Heart right ventricle (tissue), 16 donors: ENCODE measurements at regions not wholly inside any gene's neighbourhood (a gene's known extent, or its start where the extent isn't known, plus 50 kb on each side); places are given as distances from the start of the nearest gene placed in this dataset.
"Not testable (repeated sequence)": the region's sequence is repeated elsewhere in the genome, so short reads cannot be mapped to it uniquely, and the experiment has no call there.

Source experiments
- ATAC-seq, 8 donors: fragments of 200-7000 bp; cut with Tn5 transposase; one replicate each; pipeline ENCODE4 v1.9.1; 2020; ENCODE audit warnings: mild to moderate bottlenecking in 8 of 8, moderate library complexity in 8 of 8, moderate number of reproducible peaks in 1 of 8
- DNase-seq, 2 donors: peaks; one replicate each; pipeline ENCODE4 v3.0.0-alpha.2; 2020
- H3K27ac ChIP-seq, 10 donors: fragments of 200-600 bp; sonication (generic) in 2 of 10; one replicate each; pipeline versions ENCODE4 v1.5.0 to v1.8.0; 2020 to 2022; ENCODE audit warnings: mild to moderate bottlenecking in 3 of 10
- H3K27me3 ChIP-seq, 7 donors: fragments of 200-600 bp; one replicate each; pipeline ENCODE4 v1.8.0; 2021 to 2022; ENCODE audit warnings: mild to moderate bottlenecking in 2 of 7
- H3K36me3 ChIP-seq, 9 donors: fragments of 200-600 bp; sonication (generic) in 1 of 9; one replicate each; pipeline versions ENCODE4 v1.5.0 to v1.8.0; 2020 to 2022; ENCODE audit warnings: mild to moderate bottlenecking in 2 of 9
- H3K4me1 ChIP-seq, 9 donors: fragments of 200-600 bp; sonication (generic) in 1 of 9; one replicate each; pipeline versions ENCODE4 v1.5.0 to v1.8.0; 2020 to 2022; ENCODE audit warnings: mild to moderate bottlenecking in 4 of 9
- H3K4me3 ChIP-seq, 10 donors: fragments of 200-600 bp; sonication (generic) in 2 of 10; one replicate each; pipeline versions ENCODE4 v1.5.0 to v1.8.0; 2020 to 2022; ENCODE audit warnings: mild to moderate bottlenecking in 7 of 10, moderate library complexity in 2 of 10
- H3K9me3 ChIP-seq, 11 donors: fragments of 200-600 bp in 10 of 11; sonication (generic) in 2 of 11; one replicate each; pipeline versions ENCODE4 v1.5.0 to v1.8.0; 2013 to 2022; ENCODE audit warnings: mild to moderate bottlenecking in 2 of 11, control low read depth in 1 of 11, moderate library complexity in 1 of 11
- CTCF ChIP-seq, 9 donors: fragments of 200-600 bp; sonication (generic) in 2 of 9; IDR thresholded peaks; one replicate each; pipeline versions ENCODE4 v1.5.0 to v1.8.0; 2021 to 2022; ENCODE audit warnings: antibody characterized with exemption in 9 of 9, mild to moderate bottlenecking in 5 of 9, moderate library complexity in 1 of 9
- WGBS, 2 donors: extraction: QIAGEN DNeasy Blood & Tissue Kit; methylation state at CpG; one replicate each; pipeline ENCODE4 v1.1.7; 2013; ENCODE audit warnings: inconsistent platforms in 1 of 2; 5-methylcytosine and 5-hydroxymethylcytosine counted together
- intact Hi-C, 10 donors: fragments of 100-400 bp; cut with DNase I; formaldehyde crosslinking; loops; one replicate each; pipeline versions ENCODE4 v1.11.1 to v1.14.2; 2022
- donor health status: Arrhythmogenic right ventricular cardiomyopathy.
- donor health status: ischemic (EF 13 %, LVEDD 7.1; RV severe dilation, severe dysfunction).
- donor health status: healthy with polysubstance abuse.
- donor health status: DM: no; HTN: yes; CAD: no.
- donor health status: DM: no; HTN: no; CAD: no.
- donor health status: ischemic (EF 25% LVEDD 6.9; RV normal size, moderate dysfunction).
- donor health status: ischemic (EF 25% LVEDD 5.7; RV mildly dilated, moderate dysfunction).
- donor health status: healthy.
- donor health status: DM: yes; HTN: yes; CAD: no.
- donor health status: Ischemic cardiomyopathy.
- donor health status: ischemic (EF 35%, LVEDD 5.7; RV mildly dilated, moderate dysfunction).
- donor health status: nonischemic (EF 11% LVEDD 7.7; RV severe dilation, severe dysfunction).
- donor health status: DM: yes; HTN: yes; CAD: no.
- donor health status: PGD.
- donor health status: ischemic (EF 29% LVEDD 5.4; RV normal size, mild dysfunction).
- donor health status: nonischemic (EF 23%, LVEDD 6.1; RV moderate dilation, normal function).

GRCh38 chr3:115301364-115301860, 154.3 kb upstream of the ZBTB20 start:
- no peaks in the 10 kb centered on the region for H3K36me3 ChIP-seq
- no peaks in the 10 kb centered on the region for H3K4me1 ChIP-seq
- TF ChIP-seq CTCF (IDR thresholded peaks at IDR 0.05), result no peak
- no peak overlapping the region for H3K27ac ChIP-seq
- no peak for ATAC-seq
- 82 to 85% methylated on average over 4 of the region's 4 CpGs for WGBS, 2 donors
- intact Hi-C loops, result no loop called here
- no peaks in the 10 kb centered on the region for H3K9me3 ChIP-seq
- no peak overlapping the region for H3K4me3 ChIP-seq
- no peaks in the 10 kb centered on the region for H3K27me3 ChIP-seq
- DNase-seq, result no peak

- H3K27ac ChIP-seq, H3K4me3 ChIP-seq, intact Hi-C loops, H3K36me3 ChIP-seq, DNase-seq, H3K9me3 ChIP-seq, H3K27me3 ChIP-seq, ATAC-seq: not testable (repeated sequence)
- WGBS, 2 donors, result 85 to 89% methylated on average over 19 of the region's 20 CpGs
- peaks cover 0 to 13% (median 0%) of the 10 kb centered on the region in 9 donors for H3K4me1 ChIP-seq
Measured at GRCh38 chr3:115317953-115318352, 170.9 kb upstream of the ZBTB20 start.

GRCh38 chr3:115321400-115321805, 174.3 kb upstream of the ZBTB20 start:
- Histone ChIP-seq H3K27ac (peak overlapping the region in 1 of 10 donors; percentile 6), H3K4me1 (peaks cover 0 to 13% (median 0%) of the 10 kb centered on the region in 9 donors), H3K36me3 (no peaks in the 10 kb centered on the region), H3K9me3 (no peaks in the 10 kb centered on the region), H3K27me3 (no peaks in the 10 kb centered on the region), H3K4me3 (no peak overlapping the region)
- DNase-seq, result no peak
- ATAC-seq, result peak in 3 of 8 donors; percentile 57 to 71 (median 64)
- 56 to 62% methylated on average over 3 of the region's 3 CpGs for WGBS, 2 donors
- TF ChIP-seq CTCF (IDR thresholded peaks at IDR 0.05), result no peak
- intact Hi-C loops, result no loop called here

- Histone ChIP-seq H3K27ac (no peak overlapping the region), H3K4me3 (no peak overlapping the region), H3K27me3 (no peaks in the 10 kb centered on the region), H3K4me1 (peaks cover 0 to 13% (median 0%) of the 10 kb centered on the region in 9 donors), H3K36me3 (no peaks in the 10 kb centered on the region), H3K9me3 (no peaks in the 10 kb centered on the region)
- 79 to 86% methylated on average over 3 of the region's 3 CpGs for WGBS, 2 donors
- intact Hi-C loops, result no loop called here
- TF ChIP-seq CTCF (IDR thresholded peaks at IDR 0.05), result no peak
- no peak for ATAC-seq
- no peak for DNase-seq
Measured at GRCh38 chr3:115322901-115323300, 175.8 kb upstream of the ZBTB20 start.

DNA sequence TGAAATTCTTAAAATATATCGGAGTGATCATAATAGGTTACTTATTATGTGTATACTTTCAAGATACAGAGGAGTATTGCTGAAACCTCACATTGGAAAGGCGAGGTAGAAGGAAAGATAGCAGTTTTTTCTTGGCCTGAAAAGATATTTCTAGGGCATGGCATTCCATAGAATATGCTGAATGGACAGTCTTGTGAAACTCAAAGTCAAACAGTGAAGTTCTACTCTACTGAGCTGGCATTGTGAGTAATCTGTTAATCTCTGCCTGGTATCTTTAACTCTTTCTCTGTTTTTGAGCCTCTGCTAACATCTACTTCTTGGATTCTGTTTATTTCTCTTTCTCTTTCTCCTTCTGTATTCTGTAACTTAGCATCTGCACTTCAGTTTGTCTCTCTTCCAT, 176.3 kb upstream of the ZBTB20 start:
- DNase-seq, result no peak
- no peak for ATAC-seq
- Histone ChIP-seq H3K9me3 (no peaks in the 10 kb centered on the region), H3K27ac (no peak overlapping the region), H3K4me3 (no peak overlapping the region), H3K27me3 (no peaks in the 10 kb centered on the region), H3K36me3 (no peaks in the 10 kb centered on the region), H3K4me1 (peaks cover 0 to 13% (median 0%) of the 10 kb centered on the region in 9 donors)
- intact Hi-C loops, result no loop called here
- no peak for TF ChIP-seq CTCF (IDR thresholded peaks at IDR 0.05)
- 81 to 84% methylated on average over 2 of the region's 2 CpGs for WGBS, 2 donors
